ENCODE measurements at regions not wholly inside any gene's neighbourhood (a gene's known extent, or its start where the extent isn't known, plus 50 kb on each side); places are given as distances from the start of the nearest gene placed in this dataset.
"Not testable (repeated sequence)": the region's sequence is repeated elsewhere in the genome, so short reads cannot be mapped to it uniquely, and the experiment has no call there.

DNA sequence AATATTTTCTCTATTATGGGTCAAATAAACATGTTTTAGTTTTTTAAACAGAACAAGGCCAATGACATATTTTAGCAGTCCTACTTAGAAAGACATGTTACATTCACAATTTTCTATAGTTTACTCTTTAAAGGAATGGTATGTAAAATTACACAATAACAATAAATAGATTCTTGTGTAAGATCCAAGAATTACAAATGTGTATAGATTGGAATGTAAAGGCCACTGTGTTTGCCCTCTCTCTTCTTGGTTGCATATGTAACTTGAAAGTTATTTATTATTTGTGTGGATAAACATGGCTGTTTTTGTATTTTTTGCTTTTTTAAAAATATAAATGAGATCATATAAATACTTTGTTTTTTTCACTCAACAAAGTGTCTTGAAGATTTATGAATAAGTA is 979.3 kb upstream of the CELF2 start:
- DNase-seq (ENCODE audit: low spot score): no peak

DNA sequence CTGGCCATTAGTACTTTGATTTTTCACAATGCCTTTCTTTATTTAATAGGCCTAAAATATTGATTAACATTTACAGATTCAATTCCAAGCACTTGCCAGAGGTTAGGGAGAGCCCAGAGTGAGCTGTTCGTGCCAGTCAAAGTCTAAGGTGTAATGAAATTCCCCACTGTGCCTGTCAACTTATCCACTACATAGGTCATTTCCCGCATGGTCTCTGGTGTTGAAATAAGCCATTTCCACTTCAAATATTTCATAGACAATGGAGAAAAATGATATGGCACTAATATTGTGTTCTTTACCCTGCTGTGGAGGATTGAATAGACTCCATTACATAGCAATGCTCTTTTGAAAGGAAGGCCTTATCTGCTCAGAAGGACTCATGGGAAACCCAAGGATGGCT is 978.1 kb upstream of the CELF2 start:
- DNase-seq (ENCODE audit: low spot score): no peak

DNA sequence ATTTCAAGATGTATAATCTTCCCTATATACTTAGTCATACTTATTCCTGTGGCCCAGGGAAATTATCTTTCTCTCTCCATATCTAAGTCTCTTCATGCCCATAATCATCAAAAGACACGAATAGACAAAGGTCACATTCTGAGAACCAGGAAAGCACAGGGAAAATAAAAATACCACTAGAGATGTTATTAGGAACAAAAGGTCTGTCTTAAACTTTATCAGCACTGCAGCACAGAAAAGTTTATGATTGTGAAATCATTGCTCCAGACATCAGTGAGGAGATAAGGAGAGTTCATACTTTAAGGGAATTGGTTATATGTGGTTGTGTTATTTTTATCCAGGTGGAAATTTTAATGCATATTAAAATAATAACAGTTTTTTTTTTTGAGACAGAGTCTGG is 974.6 kb upstream of the CELF2 start:
- no peak for DNase-seq (ENCODE audit: low spot score)

DNA sequence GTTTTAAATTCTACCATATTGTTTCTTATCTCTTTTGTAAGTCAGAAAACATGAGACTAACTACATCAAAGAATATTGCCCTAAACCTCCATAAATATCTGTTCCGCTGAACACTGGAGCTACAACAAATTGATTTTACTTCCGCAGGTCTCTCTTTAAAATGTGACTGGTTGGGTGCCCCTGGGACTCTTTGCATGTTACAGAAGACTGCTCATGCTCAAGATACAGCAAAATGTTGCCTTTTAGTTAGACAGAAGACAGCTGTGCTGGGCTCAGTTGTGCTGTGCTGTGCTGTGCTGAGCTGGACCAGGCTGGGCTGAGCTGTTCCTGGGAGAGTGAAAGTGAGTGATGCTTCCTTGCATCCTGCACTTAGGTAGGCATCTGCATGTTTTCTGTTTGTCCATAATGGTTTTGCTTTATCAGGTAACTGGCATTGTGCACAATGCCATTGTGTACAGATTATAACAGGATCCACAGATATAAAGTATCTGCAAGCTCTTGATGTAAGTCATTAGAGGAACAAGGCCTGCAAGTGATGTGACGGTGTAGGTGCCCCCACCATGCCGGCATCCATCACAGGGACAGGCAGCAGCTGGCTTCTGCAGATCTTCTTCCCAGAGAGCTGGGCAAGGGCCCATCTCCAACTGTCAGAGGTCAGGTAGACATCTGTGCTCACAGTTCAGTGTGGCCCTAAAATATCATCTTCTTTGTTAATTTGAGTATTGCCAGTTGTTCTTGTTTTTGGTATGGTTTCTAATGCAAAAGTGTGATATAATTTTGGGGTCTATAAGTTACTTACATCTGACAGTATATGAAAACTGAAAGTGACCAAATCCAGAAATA is 972.5 kb upstream of the CELF2 start:
- DNase-seq (ENCODE audit: low spot score): no peak

DNA sequence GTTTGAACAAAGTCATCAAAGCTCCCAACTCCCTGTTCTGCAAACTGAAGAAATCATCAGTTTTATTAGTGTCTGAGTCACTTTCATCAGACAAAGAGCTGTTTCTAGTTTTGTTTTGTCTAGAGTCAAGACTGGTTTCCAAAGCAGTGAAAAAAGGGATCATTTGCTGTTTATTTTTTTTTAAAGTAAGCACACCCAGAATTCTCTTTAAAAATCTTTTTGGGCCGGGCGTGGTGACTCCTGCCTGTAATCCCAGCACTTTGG is 972.0 kb upstream of the CELF2 start:
- DNase-seq (ENCODE audit: low spot score): peak; percentile 2

DNA sequence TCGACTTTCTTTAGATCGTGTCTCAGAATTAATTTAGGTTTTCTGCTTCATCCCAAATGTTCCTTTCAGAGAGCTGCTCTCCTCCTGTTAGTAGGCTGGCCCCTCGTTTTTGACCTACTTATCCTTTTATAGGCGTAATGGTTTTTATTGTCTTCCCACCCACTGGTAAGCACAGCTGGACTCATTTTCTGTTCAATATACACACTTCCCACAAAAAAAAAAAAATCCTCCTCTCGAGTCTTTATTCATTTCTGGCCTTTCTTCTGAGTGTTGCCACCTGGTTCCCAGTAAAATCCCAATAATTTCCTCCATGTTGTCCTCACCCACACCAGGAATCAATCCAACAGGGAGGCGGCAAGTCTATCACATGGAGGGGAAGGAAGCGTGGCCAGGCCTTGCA is 970.2 kb upstream of the CELF2 start:
- DNase-seq (ENCODE audit: low spot score): no peak

DNA sequence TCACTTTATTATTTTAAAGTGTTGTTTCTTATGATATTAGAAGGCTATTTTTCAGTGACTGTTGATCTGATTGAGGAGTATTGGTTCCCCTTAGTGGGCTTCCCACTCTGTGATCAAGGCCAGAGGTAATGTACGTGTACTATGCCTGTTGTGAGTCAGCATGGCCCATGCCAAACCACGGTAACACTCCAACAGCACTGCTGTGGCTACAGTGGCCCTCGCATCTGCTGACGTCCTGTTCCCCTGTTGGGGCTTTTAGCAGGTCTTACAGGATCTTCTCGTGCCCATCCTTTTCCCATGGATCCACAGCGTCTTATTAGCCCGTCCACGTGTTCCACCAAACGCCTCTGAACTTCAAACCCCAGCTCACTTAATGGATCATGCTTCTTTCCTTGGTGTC is 964.6 kb upstream of the CELF2 start:
- DNase-seq (ENCODE audit: low spot score): no peak

DNA sequence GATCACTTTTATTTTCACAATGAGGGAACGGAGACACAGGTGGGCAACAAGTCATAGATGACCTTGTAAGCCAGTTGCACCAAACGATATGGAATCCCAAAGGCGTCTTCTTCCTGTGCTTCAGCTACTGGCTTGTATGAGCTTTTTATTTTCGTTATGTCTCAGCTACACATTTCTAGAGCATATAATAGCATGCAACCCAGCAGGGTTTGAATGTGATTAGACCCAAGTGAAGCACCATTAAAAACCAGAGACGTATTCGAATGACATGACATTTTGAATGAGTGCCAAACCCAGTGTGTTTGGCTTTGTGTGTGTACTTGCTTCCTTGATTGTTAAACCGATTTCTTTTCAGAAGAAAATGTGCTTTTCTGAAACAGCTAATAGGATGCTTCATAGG is 963.2 kb upstream of the CELF2 start:
- no peak for DNase-seq (ENCODE audit: low spot score)

DNA sequence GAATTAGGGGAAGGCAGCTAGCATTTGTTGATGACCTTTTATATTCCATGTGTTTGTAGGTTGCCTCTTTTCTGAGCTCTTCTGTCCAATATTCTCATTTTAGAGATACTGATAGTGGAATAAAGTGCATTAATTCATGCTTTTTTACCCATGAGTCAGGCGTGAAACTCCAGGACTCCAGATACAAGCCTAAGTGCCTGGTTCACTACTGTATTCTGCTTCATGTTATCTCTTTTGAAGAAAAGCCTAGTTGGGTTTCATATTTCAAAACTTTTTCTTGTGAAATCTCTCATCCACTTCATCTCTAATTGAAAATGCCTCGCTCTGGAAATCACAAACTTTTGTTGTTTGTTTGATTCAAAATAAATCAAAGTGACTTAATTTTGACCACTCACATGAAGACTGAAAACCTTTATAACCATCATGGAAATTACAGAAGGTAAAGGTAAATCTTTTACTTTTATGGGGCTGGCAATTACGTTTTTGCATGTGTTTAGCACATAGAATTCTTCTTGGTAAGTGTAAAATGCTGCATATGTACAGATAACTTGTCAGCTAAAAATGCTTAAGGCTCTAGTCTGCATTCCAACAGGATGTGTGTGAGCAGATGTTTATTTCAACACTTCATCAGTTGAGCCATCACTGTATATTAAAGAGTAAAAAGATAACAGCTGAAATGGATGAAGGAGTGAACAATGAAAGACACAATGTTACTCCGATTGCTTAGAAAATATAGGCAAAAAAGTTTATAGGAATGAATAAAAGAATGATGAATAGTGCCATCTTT is 961.8 kb upstream of the CELF2 start:
- DNase-seq (ENCODE audit: low spot score): no peak

DNA sequence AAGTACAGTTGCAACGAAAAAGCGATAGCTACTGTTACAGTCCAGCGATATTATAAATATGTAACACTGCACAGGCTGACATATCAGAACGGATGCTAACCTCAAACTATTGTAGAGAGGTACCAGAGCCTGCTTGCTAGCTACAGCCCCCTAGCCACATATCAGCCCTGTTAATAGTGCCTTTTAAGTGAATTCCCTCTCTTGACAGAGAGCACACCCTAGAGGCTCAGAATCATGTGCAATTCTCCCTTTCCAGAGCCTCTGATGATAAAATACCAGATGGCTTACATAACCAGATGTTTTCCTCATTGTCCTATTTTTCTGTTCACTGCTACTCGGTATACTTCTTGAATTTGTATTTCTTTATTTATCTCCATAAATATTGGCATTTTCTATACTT is 960.7 kb upstream of the CELF2 start:
- no peak for DNase-seq (ENCODE audit: low spot score)

DNA sequence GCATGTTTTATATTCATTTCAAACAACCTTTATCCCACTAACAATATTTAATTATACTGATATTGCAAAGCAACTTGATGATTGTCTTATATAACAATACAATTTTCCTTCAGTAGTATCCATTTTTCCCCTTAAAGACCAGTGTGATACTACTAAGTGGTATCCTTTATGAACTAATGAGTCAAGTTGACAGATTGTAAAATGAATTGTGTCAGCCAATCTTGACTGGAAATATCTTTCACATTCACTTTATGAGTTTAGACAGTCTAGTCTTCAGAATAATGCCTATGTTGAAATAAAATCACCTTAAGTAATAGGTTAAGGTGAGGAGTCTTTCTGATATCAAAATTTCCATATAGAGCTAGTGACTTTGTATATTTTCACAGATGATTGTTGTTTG is 950.0 kb upstream of the CELF2 start:
- DNase-seq (ENCODE audit: low spot score): no peak

DNA sequence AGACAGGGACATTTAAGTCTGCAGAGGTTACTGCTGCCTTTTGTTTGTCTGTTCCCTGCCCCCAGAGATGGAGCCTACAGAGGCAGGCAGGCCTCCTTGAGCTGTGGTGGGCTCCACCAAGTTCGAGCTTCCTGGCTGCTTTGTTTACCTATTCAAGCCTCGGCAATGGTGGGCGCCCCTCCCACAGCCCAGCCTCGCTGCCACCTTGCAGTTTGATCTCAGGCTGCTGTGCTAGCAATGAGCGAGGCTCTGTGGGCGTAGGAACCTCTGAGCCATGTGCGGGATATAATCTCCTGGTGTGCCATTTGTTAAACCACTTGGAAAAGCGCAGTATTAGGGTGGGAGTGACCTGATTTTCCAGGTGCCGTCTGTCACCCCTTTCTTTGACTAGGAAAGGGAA is 942.8 kb upstream of the CELF2 start:
- not testable (repeated sequence) for DNase-seq (ENCODE audit: low spot score)

DNA sequence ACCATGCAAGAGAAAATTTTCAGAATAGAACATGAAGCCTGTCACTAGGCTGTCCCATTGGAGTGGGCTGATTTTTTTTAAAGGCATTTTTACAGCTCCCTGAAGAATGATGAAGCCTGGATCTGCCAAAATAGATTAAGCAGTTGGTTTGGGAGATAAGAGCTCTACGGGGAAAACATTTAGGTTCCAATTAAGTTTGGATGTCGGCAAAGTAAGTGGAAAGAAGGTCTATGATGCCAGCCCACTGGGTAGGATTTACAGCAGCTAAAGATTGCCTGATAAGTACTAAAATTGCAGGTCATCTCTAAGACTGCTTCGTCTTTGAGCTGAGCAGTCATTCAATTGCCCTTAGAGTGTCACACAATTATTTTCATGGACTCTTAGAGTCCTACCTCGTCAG is 939.2 kb upstream of the CELF2 start:
- DNase-seq (ENCODE audit: low spot score): no peak

DNA sequence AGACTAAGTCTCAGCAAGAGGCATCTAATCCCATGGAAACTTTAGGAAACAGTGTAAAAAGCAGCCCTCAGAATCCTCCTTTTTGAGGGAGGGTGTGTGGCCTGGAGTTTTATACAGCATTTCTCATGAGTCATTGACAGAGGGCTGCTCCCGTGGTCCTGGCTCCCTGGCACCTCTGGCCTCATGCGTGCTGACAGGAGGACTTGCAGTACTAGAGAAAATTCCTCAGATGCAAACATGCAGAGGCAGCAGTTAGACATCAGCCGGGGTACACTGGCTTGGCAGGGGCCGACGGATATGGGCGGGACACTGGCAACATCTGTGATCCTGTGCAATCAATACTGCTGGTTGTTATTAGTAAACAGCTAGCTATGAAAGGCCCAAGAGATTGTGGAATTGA is 925.1 kb upstream of the CELF2 start:
- no peak for DNase-seq (ENCODE audit: low spot score)

DNA sequence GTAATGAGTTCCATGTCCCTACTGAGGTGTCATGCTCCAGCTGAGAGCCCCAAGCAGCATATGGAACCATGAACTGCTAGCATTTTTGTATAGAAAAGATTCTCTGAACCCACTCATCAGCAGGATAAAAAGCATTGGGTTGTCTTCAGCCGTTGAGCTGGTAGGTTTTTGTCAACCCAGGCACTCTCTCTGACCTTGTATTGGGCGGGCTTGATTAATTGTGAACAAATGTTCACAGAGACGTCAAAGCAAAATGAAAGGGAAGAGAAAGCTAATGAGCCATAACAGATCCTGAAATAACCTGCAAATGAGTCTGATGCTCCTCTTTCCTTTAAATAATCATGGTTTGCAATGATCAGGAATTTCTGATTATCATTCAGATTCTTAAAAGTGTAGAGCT is 924.7 kb upstream of the CELF2 start:
- no peak for DNase-seq (ENCODE audit: low spot score)

DNA sequence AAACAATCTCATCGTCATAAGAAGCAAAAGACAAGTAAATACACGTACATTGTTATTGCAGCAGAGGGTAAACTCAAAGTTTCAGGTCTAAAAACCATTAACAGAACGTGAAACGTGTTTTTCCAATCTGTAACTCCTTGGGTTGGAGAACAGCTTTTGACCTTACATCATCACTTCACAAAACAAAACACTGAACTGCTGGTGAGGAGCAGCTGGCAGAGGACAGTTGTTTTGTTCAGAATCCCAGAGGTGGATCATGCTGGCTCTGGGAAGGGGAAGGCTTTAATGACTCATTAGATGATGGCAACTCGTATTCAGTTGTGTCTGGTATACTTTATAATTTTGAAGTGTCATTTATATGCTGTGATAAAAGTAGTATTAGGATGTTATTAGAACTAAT is 923.0 kb upstream of the CELF2 start:
- DNase-seq (ENCODE audit: low spot score): no peak

DNA sequence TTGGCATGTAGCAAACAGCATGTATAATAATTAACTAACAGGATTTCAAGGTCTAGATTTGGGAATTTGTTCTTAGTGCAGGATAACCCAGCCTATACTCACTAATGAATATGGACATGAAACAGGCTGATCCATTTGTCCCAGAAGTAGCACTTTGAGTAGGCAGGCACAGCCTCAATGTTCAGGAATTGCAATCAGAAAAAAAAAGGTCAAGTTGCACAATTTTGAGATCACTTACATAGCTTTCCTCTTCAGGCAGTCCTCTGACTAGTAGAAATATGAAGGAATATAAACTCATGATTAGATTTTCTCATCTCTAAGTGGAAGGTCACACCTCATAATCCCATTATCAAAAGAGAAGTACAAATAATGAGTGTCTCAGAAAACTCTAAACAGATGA is 921.4 kb upstream of the CELF2 start:
- no peak for DNase-seq (ENCODE audit: low spot score)

DNA sequence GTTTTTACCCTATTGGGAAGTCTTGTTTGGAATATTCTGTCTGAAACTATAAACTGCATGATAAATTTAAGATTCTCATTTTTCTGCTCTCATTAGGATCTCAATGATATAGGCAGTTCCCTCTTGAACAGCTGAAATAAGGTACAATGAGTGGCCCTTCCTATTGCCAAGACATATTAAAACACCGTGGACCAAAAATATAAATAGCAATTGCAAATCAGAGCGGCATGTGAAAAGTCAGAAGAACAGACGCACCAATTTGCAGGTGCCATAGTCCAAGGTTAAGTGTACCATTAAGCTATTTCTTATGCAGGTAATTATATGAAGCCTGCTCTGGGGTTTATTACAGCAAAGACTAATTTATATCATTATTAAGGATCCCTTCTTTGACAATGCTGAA is 920.8 kb upstream of the CELF2 start:
- no peak for DNase-seq (ENCODE audit: low spot score)

DNA sequence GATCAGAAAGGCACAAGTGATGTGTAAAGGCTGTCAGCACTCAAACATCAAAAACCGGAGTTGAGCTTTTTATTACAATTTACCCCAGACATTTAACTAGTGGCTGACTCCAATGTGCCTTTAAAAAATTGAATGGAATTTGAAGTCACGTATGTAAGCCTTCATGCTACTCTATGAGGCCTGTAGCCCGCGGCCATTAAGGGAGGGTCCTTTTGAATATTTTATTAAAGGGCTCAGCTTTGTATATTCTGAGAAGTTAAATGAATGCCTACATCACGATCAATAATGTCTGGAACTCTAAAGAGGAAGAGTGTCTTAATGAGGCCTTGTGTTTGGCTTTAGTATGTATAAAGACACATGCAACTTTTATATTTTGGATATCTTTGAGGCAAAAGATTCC is 916.6 kb upstream of the CELF2 start:
- no peak for DNase-seq (ENCODE audit: low spot score)

DNA sequence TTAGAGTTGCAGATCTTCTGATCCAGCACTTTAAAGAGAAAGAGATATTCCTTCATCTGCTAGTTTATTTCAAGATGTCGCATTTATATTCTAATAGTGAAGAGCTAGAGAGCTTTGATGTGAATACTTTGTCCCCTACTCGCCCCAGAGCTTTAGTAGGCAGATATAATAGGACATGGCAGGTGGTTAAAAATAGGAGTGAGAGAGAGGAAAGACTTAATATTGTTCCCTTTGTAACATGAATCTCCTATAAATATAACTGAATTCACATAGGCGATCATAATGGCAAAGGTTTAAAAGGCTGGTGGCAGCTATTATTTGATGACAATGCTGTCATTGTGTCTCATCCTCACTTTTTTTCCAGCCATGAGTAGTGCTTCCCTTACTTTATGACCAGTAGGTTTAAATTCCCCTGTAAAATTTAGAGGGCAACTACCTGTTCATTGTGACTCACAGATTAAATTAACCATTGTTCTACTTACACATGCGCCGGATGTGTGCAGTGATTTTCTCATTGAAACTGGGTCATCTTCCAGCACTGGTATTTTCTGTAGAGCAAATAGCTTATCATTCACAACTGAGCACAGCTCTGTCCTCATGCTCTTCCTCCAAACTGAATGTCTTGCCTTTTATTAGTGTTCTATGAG is 906.7 kb upstream of the CELF2 start:
- no peak for DNase-seq (ENCODE audit: low spot score)

DNA sequence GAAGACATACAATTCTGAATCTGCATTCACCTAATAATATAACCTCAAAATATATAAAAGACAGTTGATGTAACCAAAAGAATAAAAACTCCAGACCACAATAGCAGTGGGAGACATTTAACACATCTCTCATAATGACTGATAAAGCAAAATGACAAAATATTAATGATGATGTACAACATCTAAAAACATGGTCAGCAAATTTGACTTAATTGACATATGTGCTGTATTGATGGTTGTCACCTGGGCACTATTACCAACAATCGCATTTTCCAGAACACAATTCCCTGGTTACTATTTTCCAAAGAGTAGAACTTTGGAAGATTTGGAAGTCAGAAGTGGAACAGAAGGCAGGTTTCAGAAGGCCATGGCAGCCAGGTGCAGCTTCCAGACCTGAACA is 899.5 kb upstream of the CELF2 start:
- DNase-seq (ENCODE audit: low spot score): no peak

DNA sequence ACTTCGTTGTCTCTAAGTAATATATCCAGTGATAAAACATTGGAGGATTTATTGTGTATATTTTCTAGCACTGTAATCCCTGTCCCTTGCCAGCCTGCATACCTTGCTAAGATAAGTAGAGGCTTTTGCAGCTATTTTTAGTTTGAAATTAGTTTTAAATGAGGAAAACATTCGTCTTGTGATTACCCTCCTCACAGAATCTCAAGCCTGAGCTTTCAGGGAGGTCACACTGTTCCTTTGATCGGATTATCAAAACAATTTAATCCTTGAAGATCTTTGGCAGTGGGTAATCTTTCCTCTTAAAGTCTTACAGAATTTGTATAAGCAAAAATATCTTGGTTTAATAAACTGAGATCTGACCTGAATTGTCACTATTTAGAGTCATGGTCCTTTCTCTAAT is 897.0 kb upstream of the CELF2 start:
- DNase-seq (ENCODE audit: low spot score): no peak

DNA sequence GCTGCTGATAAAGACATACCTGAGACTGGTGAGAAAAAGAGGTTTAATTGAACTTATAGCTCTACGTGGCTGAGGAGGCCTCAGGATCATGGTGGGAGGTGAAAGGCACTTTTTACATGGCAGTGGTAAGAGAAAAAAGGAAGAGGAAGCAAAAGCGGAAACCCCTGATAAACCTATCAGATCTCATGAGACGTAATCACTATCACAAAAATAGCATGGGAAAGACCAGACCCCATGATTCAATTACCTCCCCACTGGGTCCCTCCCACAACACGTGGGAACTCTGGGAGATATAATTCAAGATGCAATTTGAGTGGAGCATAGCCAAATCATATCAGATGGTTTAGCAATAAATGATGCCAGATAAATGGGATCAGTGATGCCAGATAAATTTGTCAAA is 892.0 kb upstream of the CELF2 start:
- DNase-seq (ENCODE audit: low spot score): no peak

DNA sequence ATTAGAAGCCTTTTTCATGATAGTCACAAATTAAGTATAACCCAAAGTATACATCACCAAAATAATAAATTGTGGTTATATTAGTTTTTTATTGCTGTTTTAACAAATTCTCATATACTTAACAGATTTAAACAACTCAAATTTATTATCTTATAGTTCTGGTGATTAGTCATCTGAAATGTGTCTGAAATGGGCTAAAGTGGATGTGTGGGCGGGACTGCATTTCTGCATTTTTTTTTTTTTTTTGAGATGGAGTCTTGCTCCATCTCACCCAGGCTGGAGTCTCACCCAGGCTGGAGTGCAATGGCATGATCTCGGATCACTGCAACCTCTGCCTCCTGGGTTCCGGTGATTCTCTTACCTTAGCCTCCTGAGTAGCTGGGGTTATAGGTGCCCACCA is 891.5 kb upstream of the CELF2 start:
- no peak for DNase-seq (ENCODE audit: low spot score)

Data from COLO829 (cell line).